ENCODE measurements at regions not wholly inside any gene's neighbourhood (a gene's known extent, or its start where the extent isn't known, plus 50 kb on each side); places are given as distances from the start of the nearest gene placed in this dataset.

DNA sequence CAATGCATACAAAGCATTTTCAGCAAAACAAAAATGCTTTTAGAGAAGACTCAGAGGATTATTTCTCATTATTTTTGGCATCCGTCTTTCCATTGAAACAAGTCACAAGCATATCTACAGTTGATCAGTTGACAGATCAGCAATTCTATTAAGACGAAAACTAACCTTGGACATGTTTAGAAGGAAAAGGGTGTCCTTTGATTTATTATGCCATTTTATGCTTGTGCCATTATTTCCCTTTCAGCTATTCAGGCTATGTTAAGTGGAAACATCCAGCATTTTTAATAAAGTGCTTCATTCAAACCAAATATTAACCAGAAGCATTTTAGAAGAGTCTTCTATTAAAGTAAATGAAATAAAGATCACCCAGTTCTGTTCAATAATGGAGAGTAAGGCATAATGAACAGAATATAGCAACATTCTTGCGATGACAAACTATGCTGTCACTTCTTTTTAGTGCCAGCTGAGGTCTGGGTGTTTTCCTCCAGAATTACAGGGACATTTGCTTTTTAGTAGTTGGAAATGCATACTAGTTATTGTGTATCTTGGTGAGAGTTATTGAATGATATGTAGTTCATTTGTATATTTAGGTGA lies 481.4 kb downstream of the PLA2G4A start:
- no peak for DNase-seq (ENCODE audit: low spot score)

DNA sequence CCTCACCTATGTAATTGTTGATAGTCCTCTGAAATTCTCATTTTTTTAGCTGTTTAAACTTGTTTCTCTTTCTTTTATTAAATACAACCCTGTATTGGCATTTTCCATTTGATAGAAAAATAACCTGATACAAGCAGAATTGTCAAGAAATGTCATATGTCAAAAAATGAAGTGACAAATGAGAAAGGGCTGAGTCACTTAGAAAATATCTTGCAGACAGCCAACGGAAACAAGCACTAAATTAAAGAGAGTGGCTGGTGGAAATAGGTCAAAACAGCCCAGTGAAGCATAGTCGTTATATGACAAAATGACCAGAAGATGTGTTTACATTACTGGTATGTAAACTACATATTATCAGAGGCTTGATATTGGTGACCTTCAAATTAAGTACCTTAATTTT lies 484.4 kb downstream of the PLA2G4A start:
- peak; percentile 11 for DNase-seq (ENCODE audit: low spot score)

DNA sequence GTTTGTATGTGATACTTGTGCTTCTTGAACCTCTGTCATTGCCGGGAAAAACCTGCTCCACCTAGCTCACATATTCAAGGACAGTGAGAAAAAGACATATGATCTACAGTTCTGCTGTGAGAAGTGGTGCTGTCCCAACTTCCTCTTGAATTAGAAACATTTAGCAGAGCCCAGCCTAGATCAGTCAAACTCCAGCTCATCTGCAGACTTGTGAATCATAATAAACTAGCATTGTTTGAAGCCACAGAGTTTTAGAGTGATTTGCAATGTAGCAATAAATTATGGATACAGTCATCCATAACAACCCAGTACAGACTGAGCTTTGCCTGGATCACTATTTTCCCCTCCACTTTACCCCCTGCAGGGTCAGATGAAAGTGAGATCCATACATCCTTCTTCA lies 497.8 kb downstream of the PLA2G4A start:
- no peak for DNase-seq (ENCODE audit: low spot score)

DNA sequence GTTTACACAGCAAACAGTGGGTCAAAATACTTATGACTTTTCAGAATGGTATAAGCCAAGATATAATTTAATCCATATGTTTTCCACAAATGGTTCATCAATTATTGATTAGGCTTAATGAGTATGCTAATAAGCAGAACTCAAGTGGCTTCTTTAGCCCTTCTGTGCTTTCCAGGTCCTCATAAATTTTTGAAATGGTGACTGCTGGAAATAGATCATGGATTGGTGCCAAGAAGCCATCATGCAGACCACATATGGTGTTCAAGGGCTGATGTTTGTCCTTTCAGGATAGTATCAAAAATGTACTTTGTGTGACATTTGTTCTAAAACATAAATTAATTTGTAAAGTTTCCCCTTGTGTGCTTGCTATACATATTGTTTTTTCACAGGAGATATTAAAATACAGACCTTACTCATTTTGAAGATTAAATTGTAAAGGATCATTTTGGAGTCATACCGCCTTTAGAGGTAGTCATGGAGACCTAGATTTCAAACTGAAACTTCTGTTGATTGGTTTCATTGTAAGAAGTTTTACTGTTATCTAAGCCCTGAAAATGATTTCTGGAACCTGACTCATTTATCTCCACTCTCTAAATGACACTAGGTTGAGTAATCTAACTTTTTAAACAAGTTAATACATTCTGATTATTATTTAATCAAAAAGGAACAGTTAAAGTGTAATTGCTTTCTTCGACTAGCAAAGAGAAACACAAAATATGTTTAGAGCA lies 507.9 kb downstream of the PLA2G4A start:
- no peak for DNase-seq (ENCODE audit: low spot score)

DNA sequence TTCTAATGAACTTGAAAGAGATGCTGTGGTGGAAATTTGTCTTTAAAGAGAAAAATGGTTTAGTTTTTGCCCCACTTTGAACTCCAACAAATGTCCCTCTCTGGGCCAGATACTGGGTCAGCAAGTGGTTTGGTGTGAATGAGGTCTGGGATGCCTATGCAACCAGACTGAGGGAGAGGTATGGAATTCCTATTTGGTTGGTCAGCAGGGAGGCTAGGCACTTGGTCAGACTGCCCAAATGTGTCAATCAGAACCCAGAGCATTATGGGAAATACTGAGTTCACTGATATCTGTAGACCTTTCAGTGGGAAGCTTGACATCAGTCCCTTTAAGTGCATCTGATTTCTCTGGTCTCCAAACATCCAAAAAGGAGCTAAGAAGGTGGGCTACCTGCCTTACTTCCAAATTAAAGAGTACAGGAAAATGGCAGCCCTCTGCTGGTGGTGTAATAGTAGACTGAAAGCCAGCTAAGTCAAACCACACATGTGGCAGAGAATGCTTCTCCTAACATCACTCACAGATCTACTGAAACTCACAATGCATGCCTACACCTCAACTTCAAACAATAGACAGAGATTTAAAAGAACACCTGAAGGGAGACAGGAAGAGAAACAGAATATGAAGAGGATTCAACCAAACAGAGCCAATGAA lies 510.1 kb downstream of the PLA2G4A start:
- no peak for DNase-seq (ENCODE audit: low spot score)

DNA sequence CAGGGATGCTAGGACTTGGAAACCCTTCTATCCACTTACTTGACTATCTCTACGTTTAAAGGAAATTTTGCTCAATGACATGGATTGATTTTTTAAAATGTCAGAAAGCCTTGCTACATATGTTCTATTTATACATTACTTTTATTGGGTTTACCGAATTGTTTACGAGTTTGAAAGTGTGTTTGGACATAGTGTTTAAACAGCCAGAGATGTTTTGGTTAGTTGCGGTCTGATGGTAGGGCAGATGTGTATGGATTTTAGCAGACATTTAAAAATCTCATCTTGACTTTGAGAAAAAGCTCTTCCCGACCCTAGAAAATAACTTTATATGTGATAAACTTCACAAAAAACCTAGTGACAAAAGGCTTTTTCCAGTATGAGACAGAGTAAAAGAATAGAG lies 513.7 kb downstream of the PLA2G4A start:
- DNase-seq (ENCODE audit: low spot score), result no peak

DNA sequence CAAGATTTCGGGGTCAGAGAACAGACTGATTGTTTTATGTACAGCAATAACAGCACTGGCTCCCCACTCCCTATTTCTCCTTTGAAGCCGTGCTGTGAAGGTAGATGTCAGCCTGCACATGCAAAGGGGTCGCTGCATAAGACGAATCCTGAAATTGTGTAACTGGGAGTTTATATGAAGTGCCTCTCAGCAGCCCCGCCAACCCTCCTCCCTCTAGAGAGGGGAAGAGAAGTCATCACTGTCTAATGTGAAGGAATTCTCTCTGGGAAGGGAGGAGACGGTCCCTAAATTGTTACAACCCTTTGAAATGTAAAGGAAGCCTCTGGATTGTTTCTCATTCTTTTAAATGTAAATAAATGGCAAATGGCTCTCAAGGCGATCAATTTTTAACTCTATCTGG lies 545.3 kb downstream of the PLA2G4A start:
- DNase-seq (ENCODE audit: low spot score), result no peak

DNA sequence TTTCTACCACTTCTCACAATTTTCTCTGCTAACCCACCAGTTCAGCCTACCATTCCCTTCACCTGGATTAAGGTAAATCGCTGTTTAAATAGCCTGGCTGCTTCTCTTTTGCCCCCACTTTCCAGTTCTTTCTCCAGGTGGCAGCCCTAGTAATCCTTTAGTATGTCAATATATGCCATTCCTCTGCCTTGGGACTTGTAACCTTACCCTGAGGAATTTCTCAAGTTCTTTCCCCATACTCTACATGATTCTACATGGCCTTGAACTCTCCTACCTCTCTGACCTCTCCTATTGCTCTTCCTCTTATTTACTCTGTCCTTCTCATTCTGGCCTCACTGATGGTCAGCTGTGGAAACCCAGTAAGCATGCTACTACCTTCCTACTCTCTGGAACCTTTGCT lies 546.0 kb downstream of the PLA2G4A start:
- no peak for DNase-seq (ENCODE audit: low spot score)

DNA sequence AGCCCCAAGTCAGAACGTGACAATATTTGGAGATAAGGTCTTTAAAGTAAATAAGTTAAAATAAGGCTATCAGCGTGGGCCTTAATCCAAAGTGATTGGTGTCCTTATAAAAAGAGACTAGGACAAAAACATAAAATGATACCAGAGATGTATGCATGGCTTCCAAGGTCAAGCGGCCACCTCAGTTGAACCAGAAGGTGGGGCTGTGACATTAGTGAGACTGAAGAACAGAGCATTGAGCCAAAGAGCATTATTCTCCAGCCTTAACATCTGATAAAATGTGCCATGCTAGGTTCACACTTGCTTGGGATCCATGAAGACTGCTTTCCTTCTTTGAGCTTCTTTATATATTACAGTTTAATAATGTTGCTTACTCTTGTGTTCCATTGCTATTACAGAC lies 554.6 kb downstream of the PLA2G4A start:
- DNase-seq (ENCODE audit: low spot score), result no peak

DNA sequence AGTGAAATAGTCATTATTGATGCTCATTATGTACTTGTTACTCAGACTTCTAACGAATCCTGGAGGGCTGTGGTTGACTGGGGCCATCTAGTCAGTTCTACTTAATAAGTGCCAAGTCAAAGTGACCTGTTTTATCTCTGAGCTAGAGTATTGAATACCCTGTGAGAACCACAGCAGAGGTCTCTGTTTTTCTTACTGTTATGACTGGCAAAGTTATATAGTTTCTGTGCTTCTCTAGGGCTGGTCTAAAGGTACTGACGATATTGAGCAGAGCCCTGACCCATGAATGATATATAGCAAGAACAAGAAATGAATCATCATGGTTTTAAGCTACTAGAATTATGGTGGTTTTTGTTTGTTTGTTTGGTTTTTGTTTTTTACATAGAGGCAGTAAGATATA lies 555.8 kb downstream of the PLA2G4A start:
- no peak for DNase-seq (ENCODE audit: low spot score)

DNA sequence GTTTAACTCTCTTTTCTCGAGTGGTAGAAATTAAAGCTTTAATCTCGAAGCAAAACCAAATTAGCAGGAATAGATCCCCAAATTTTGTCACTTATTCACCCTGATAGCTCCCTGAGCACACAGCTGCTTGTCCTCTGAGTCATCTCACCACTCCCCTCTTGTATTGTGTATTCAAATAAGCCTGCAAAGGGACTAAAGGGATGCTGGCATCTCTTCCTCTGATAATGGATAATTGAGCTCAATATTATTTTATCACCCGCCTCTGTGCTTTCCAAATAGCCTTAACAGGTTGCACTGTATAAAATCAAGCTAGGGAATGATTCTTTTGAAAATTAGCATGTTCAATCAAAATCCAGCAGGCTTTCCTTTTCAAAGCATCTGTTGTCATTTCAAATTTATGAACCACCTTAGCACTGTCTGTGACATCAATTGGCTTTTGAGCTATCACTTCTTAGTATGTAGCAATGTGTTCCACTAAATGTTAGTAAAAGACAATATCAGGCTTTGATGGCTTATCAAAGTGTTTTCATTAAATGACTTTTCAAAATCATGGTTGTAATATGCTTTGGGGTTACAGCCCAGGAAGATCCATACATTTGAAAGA lies 561.6 kb downstream of the PLA2G4A start:
- DNase-seq (ENCODE audit: low spot score), result no peak

DNA sequence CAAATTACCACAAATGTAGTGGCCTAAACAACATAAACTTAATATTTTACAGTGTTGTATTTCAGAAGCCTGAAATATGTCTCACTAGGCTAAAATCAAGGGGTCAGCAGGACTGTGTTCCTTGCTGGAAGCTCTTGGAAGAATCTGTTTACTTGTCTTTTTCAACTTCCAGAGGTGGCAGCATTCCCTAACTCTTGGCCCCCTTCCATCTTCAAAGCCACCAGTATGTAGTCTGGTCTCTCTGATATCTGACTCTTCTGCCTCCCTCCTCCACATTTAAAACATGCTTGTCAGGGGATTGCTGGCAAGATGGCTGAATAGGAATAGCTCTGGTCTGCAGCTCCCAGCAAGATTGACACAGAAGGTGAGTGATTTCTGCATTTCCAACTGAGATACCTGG lies 567.5 kb downstream of the PLA2G4A start:
- DNase-seq (ENCODE audit: low spot score), result no peak

DNA sequence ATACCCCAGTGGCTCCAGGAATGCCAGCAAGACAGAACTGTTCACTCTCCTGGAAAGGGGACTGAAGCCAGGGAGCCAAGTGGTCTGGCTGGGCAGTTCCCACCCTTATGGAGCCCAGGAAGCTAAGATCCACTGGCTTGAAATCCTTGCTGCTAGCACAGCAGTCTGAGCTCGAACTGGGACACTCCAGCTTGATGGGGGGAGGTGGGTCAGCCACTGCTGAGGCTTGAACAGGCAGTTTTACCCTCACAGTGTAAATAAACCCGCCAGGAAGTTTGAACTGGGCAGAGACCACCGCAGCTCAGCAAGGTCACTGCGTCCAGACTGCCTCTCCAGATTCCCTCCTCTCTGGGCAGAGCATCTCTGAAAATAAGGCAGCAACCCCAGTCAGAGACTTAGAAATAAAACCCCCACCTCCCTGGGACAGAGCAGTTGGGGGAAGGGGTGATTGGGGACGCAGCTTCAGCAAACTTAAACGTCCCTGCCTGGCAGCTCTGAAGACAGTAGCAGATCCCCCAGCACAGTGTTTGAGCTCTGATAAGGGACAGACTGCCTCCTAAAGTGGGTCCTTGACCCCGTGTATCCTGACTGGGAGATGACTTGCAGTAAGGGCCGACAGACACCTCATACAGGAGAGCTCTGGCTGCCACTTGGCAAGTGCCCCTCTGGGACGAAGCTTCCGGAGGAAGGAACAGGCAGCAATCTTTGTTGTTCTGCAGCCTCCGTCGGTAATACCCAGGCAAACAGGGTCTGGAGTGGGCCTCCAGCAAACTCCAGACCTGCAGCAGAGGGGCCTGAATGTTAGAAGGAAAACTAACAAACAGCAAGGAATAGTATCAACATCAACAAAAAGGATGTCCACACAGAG lies 568.4 kb downstream of the PLA2G4A start:
- no peak for DNase-seq (ENCODE audit: low spot score)

DNA sequence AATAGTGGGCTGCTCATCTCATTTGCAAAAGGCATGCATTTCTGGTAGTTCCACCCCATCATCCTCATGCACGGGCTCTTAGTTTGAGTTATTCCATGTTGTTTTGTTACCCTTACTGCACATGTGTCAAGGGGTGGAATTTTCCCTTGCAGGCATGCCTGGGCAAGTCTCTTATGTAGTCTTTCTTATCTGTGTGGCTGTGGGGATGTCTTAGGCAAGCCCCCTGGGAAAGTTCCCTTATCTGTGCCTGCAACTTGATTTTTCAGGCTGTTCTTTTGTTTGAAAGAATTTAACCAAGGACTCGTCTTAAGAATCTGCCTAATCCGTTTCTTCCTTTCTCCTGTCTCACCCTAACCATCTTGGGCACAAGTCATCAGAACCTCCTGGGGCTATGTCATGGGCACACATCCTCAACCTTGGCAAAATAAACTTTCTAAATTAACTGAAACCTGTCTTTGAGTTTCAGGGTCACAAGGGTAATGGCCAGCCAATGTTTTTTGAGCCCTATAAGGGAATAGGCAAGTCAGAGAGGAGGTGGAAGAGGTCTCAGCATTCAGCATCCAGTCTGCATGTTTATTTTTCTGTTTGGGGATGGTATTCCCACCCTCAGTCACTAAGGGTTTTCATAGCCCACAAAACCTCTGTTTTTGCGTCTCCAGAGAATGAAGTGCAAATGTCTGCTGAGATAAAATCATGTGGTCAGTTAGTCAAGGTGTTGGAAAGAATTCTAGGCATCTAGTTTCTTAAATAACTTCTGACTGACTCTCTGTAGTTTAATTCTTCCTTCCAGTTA lies 579.7 kb downstream of the PLA2G4A start:
- no peak for DNase-seq (ENCODE audit: low spot score)

DNA sequence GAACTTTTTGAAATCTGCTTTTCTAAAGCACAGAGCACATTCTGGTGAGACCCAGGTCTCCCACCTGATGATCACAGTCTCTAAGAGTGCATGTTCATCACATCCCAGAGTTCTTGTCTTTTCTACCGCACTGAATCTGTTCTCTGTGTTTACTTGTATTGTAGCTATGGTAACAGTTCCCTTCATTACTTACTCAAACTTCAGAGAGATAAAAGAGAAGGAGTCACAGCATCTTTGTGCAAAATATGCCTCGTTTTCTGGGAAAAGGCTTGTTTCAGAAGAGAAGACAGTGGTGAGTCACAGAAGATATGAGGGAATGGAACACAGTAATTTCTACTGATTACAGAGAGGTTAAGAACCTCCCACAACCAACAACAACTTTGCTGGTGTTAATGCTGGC lies 580.6 kb downstream of the PLA2G4A start:
- DNase-seq (ENCODE audit: low spot score), result no peak

DNA sequence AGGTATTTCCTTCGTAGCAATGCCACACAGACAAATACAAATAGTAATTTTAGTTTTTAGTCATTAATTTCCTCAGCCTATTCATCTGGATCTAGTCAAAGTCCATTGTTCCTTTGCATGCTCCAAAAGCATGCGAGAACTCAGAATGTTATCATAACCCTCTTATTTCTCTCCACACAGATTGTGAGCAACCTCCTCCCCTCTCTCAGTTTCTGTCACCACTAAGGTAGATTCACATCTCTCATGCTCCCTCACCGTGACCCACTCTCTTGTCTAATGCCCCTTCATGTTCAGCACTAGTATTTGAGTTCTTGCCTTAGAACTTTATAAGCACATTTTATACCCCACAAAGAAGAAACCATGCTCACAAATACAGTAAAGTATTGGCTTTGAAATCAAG lies 582.4 kb downstream of the PLA2G4A start:
- no peak for DNase-seq (ENCODE audit: low spot score)

DNA sequence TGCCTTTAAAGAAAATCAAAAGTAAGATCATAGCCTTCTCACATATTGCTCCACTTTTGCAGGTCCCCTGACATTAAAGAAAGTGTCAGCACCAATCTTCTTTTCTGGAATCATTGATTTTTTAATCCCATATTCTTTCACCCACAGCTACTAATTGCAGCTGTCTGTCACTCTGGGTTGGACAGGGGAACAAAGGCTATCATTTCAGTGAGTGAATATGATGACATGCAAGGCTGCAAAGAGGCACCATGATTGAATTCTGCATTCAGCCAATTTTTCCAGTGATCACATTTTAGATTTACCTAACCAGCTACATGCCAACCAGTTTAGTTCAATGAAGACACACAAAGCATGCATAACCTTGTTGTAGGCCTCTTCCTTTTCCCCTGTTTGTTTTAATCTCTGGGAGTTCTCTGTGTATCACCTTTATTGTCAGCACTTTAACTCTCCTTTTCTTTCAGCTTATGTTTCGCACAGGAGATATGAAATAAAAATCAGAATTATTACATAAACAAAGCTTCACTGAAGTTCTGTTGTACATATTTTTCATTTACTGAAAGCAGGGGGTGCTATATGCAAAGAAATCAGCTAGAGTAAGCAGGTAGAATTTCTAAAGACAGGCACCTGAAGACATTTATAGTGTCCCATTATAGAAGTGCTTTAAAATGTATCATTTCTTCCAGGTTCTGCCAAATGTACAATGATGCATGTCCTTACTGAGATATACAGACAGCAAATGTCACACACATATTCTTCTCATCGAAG lies 584.8 kb downstream of the PLA2G4A start:
- DNase-seq (ENCODE audit: low spot score), result no peak

DNA sequence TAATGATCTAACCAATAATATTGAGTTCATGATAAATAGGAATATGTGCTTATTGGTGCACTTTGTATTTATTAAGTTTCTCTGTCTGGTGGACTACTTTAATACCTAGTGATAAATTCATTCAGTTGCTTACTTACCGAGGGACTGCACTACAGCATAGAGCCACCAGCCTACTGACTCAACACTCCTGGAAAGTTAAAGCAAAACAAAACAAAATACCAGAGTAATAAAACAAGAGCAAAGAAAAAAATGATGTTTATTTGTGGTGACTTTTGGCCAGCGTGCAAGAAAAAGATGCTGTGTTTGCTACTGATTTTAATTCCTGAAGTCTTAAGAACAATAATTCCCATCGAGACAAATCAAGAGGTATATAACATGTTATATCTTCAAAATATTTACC lies 586.3 kb downstream of the PLA2G4A start:
- no peak for DNase-seq (ENCODE audit: low spot score)

DNA sequence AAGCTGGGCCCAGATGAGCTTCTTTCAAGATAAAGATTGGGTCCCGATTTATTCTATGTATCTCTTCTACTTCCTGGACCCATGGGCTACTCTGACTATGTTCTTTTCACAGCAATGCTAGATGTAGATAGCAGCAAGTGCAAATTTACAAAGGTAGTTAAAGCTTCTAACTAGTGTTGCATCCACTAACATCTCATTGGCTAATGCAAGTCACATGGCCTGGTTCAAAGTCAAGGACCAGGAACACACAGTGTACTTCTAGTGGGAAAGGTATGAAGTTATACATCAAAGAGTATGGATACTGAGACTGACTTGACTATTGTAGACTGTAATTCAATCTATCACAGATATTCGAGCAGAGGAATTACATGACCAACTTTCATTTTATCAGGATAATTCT lies 588.8 kb downstream of the PLA2G4A start:
- no peak for DNase-seq (ENCODE audit: low spot score)

DNA sequence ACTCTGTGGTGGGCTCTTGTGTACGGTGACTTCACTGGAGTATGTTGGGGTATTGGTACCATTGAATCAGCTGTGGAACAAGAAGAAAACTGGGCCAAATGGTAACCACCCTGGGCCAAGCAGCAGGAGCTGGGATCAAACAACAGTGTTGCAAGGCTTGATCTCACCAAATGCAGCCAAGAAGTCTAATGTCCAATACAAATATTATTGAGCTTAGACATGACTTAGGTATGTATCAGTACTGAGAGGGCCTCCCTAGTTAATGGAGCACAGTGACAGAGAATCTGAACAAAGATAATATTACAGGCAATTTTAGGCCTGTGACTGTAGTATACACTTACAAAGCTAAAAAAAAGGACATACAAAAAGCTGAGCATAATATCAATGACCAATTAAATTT lies 604.8 kb downstream of the PLA2G4A start:
- DNase-seq (ENCODE audit: low spot score), result no peak

DNA sequence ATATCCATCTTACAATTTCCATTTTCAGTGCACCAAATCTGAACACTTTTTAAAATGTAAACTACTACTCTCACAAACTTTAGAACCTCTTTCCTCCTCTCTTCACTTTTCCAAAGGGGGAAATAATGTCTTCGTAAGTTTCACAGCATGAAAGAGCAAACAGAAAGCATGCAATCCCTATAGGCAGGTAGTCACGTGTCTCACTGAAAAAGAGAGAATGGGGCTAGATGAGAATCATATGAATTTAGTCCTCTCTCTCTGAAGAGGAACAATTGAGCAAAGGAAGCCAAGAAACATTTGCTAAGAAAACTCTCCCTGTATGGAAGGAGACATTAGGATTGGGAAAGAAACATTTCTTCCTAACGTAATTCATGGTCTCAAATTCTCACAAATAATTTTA lies 613.9 kb downstream of the PLA2G4A start:
- DNase-seq (ENCODE audit: low spot score), result no peak
